HCT116 (cell line): ENCODE measurements at regions not wholly inside any gene's neighbourhood (a gene's known extent, or its start where the extent isn't known, plus 50 kb on each side); places are given as distances from the start of the nearest gene placed in this dataset.

Experiments
- ATAC-seq: fragments of 200-7000 bp; cut with Tn5 transposase; 2 replicates; pipeline ENCODE4 v1.9.1; 2020; ENCODE audit warnings: mild to moderate bottlenecking, moderate library complexity
- BruUV-seq: library from RNA; stranded (reverse); fragments of 400-500 nt; replicated peaks from 2 replicates; lab custom pipeline; 2021; lab: Mats Ljungman, UMichigan
- CTCF ChIA-PET: fragments of 300-600 bp; sonication (Branson Sonifier 250); formaldehyde crosslinking; loops from one replicate; lab custom pipeline; 2021; ENCODE audit warnings: antibody characterized with exemption; lab: Charles Lee
- POLR2A ChIA-PET: fragments of 300-600, 350-600 bp; sonication (Branson Sonifier 250); formaldehyde crosslinking; loops from one replicate; lab custom pipeline; 2021; ENCODE audit warnings: antibody characterized with exemption; lab: Charles Lee
- RAD21 ChIA-PET, 2 experiments: fragments of 300-600 bp; sonication (Branson Sonifier 250); formaldehyde crosslinking; loops; one replicate each; lab custom pipeline; 2023; ENCODE audit warnings: low total read pairs in 2 of 2; ENCODE audit not compliant: uncharacterized antibody in 2 of 2, unreplicated experiment in 2 of 2, low non-redundant PET in 1 of 2; lab: Charles Lee
- DNase-seq: peaks from one replicate; pipeline ENCODE4 v3.0.0-alpha.2; 2010; ENCODE audit warnings: low read depth, low spot score
- H2AFZ ChIP-seq: fragments of 200-600 bp; shearing (Covaris generic), sonication (generic); 2 replicates; pipeline ENCODE4 v1.6.1; 2017; ENCODE audit warnings: low read depth, mixed run types, mixed read lengths, antibody characterized with exemption, low read length; ENCODE audit not compliant: poor library complexity, severe bottlenecking
- H3K27ac ChIP-seq: 2 replicates; pipeline ENCODE4 v1.5.1; 2012; ENCODE audit warnings: low read depth, low read length
- H3K27me3 ChIP-seq: fragments of 200-600 bp; sonication (generic); 2 replicates; pipeline ENCODE4 v1.6.1; 2016; ENCODE audit warnings: mixed run types, low read length, mixed read lengths; ENCODE audit not compliant: insufficient read depth
- H3K36me3 ChIP-seq, 2 experiments: fragments of 200-500 bp in 1 of 2; fragments of 200-600 bp in 1 of 2; sonication (Bioruptor generic) in 1 of 2; sonication (generic) in 1 of 2; 2 replicates each; pipeline versions ENCODE4 v1.5.1 to v1.6.1; 2014 to 2016; ENCODE audit warnings: low read length in 2 of 2, inconsistent platforms in 1 of 2, mixed read lengths in 1 of 2, mixed run types in 1 of 2; ENCODE audit not compliant: insufficient read depth in 2 of 2, control insufficient read depth in 1 of 2
- H3K4me1 ChIP-seq, 2 experiments: fragments of 200-600 bp in 1 of 2; sonication (generic) in 1 of 2; 2 replicates each; pipeline versions ENCODE4 v1.5.1 to v1.6.1; 2012 to 2017; ENCODE audit warnings: low read length in 2 of 2, inconsistent platforms in 1 of 2, mild to moderate bottlenecking in 1 of 2, mixed read lengths in 1 of 2, mixed run types in 1 of 2, moderate library complexity in 1 of 2; ENCODE audit not compliant: insufficient read depth in 2 of 2, control insufficient read depth in 1 of 2
- H3K4me2 ChIP-seq: fragments of 200-600 bp; sonication (generic); 2 replicates; pipeline ENCODE4 v1.6.1; 2017; ENCODE audit warnings: mixed run types, low read length, mixed read lengths
- H3K4me3 ChIP-seq, 2 experiments: fragments of 200-600 bp in 1 of 2; sonication (generic) in 1 of 2; replicated peaks in 1 of 2; 2 replicates each; pipeline ENCODE4 v1.5.1; 2011 to 2016; ENCODE audit warnings: low read length in 2 of 2, control low read depth in 1 of 2, low read depth in 1 of 2, mild to moderate bottlenecking in 1 of 2, mixed read lengths in 1 of 2, mixed run types in 1 of 2
- H3K79me2 ChIP-seq: fragments of 200-600 bp; sonication (generic); 2 replicates; pipeline ENCODE4 v1.6.1; 2017; ENCODE audit warnings: mild to moderate bottlenecking, mixed run types, low read length, moderate library complexity, mixed read lengths; ENCODE audit not compliant: insufficient read depth
- H3K9ac ChIP-seq: fragments of 200-600 bp; sonication (generic); 2 replicates; pipeline ENCODE4 v1.6.1; 2016; ENCODE audit warnings: low read length, mixed read lengths
- H3K9me2 ChIP-seq: fragments of 200-600 bp; sonication (generic), shearing (Covaris generic); 2 replicates; pipeline ENCODE4 v1.6.1; 2017; ENCODE audit warnings: mixed run types, mild to moderate bottlenecking, moderate library complexity; ENCODE audit not compliant: insufficient read depth
- H3K9me3 ChIP-seq, 2 experiments: fragments of 200-500 bp in 1 of 2; fragments of 200-600 bp in 1 of 2; sonication (Bioruptor generic) in 1 of 2; sonication (generic) in 1 of 2; 2 replicates each; pipeline ENCODE4 v1.6.1; 2014 to 2017; ENCODE audit warnings: low read length in 2 of 2, mixed read lengths in 2 of 2, inconsistent platforms in 1 of 2, low read depth in 1 of 2, mild to moderate bottlenecking in 1 of 2, mixed run types in 1 of 2, moderate library complexity in 1 of 2; ENCODE audit not compliant: control insufficient read depth in 1 of 2, insufficient read depth in 1 of 2
- H4K20me1 ChIP-seq: fragments of 200-600 bp; sonication (generic), shearing (Covaris generic); 2 replicates; pipeline ENCODE4 v1.6.1; 2017; ENCODE audit warnings: mixed run types, mild to moderate bottlenecking, moderate library complexity; ENCODE audit not compliant: insufficient read depth
- ATF3 ChIP-seq: IDR thresholded peaks from 2 replicates; pipeline ENCODE4 v1.6.1; 2012
- CBX3 ChIP-seq: IDR thresholded peaks from 2 replicates; pipeline ENCODE4 v1.6.1; 2012; ENCODE audit warnings: low read depth
- CTCF ChIP-seq, 3 experiments: fragments of 200-600 bp in 1 of 3; sonication (generic) in 1 of 3; IDR thresholded peaks in 2 of 3; conservative IDR thresholded peaks in 1 of 3; 2 replicates each; pipeline ENCODE4 v1.5.1; 2012 to 2017; ENCODE audit warnings: low read depth in 2 of 3, low read length in 2 of 3, antibody characterized with exemption in 1 of 3, borderline replicate concordance in 1 of 3, control low read depth in 1 of 3, mild to moderate bottlenecking in 1 of 3, mixed read lengths in 1 of 3, mixed run types in 1 of 3, moderate library complexity in 1 of 3; ENCODE audit not compliant: insufficient read depth in 1 of 3
- EGR1 ChIP-seq: IDR thresholded peaks from 2 replicates; pipeline ENCODE4 v1.6.1; 2012; ENCODE audit warnings: low read depth
- FOSL1 ChIP-seq: IDR thresholded peaks from 2 replicates; pipeline ENCODE4 v1.6.1; 2012; ENCODE audit warnings: low read depth
- JUND ChIP-seq: IDR thresholded peaks from 2 replicates; pipeline ENCODE4 v1.6.1; 2012
- MAX ChIP-seq: IDR thresholded peaks from 2 replicates; pipeline ENCODE4 v1.6.1; 2012
- RAD21 ChIP-seq: IDR thresholded peaks from 2 replicates; pipeline ENCODE4 v1.6.1; 2012; ENCODE audit warnings: low read depth, mild to moderate bottlenecking
- SIN3A ChIP-seq: IDR thresholded peaks from 2 replicates; pipeline ENCODE4 v1.6.1; 2012; ENCODE audit warnings: low read depth
- SP1 ChIP-seq: IDR thresholded peaks from 2 replicates; pipeline ENCODE4 v1.6.1; 2012; ENCODE audit warnings: low read depth
- SRF ChIP-seq: IDR thresholded peaks from 2 replicates; pipeline ENCODE4 v1.6.1; 2012; ENCODE audit warnings: low read depth
- intact Hi-C: fragments of 100-400 bp; cut with micrococcal nuclease; formaldehyde crosslinking; loops from 2 replicates; pipeline ENCODE4 v1.10.0; 2022

- no peak for TF ChIP-seq CTCF (IDR thresholded peaks at IDR 0.05 in 2 of 3, conservative IDR thresholded peaks at IDR 0.05 in 1 of 3; ENCODE audit: borderline replicate concordance in 1 of 3, insufficient read depth in 1 of 3, low read depth in 2 of 3, low read length in 2 of 3)
- TF ChIP-seq ATF3 = no peak
- no peak for TF ChIP-seq JUND
- TF ChIP-seq SRF = no peak
- no peak for TF ChIP-seq RAD21
- TF ChIP-seq FOSL1 = no peak
- no peak for TF ChIP-seq SP1
Observed at GRCh38 chr16:48025359-48025758, 130.4 kb downstream of the ABCC12 start (continued).

GRCh38 chr16:48024042-48024441, 131.8 kb downstream of the ABCC12 start:
- Histone ChIP-seq H4K20me1 (no peaks in the 10 kb centered on the region), H3K9me2 (no peaks in the 10 kb centered on the region), H3K27ac (no peak overlapping the region), H3K27me3 (no peaks in the 10 kb centered on the region; the same call in 1 of the 2 replicates), H3K4me3 (no peak overlapping the region), H3K9ac (no peak overlapping the region), H3K79me2 (no peaks in the 10 kb centered on the region), H3K4me2 (no peak overlapping the region), H2AFZ (no peak overlapping the region), H3K9me3 (no peaks in the 10 kb centered on the region), H3K36me3 (no peaks in the 10 kb centered on the region), H3K4me1 (no peaks in the 10 kb centered on the region)
- TF ChIP-seq EGR1 = no peak
- TF ChIP-seq SIN3A = no peak
- no peak for TF ChIP-seq SRF
- TF ChIP-seq MAX = no peak
- no peak for TF ChIP-seq CBX3
- RAD21 ChIA-PET = no interaction called here
- no TSS peak for BruUV-seq
- CTCF ChIA-PET = no interaction called here
- intact Hi-C loops = no loop called here
- ATAC-seq (no peak), DNase-seq (no peak)
- POLR2A ChIA-PET = no interaction called here
